H1 (cell line): ENCODE measurements at regions not wholly inside any gene's neighbourhood (a gene's known extent, or its start where the extent isn't known, plus 50 kb on each side); places are given as distances from the start of the nearest gene placed in this dataset.

Source experiments
- CTCF ChIA-PET: fragments of 300-600 bp; sonication (Branson Sonifier 250); formaldehyde crosslinking; loops from one replicate; lab custom pipeline; 2021; ENCODE audit not compliant: partially characterized antibody; lab: Charles Lee
- POLR2A ChIA-PET: fragments of 300-600 bp; sonication (Branson Sonifier 250); formaldehyde crosslinking; loops from one replicate; lab custom pipeline; 2021; ENCODE audit warnings: inconsistent platforms; ENCODE audit not compliant: partially characterized antibody; lab: Charles Lee
- DNase-seq, 2 experiments: peaks; one replicate each; pipeline versions ENCODE4 v3.0.0 to v3.0.0-alpha.2; 2010 to 2022; ENCODE audit warnings: low spot score in 2 of 2, low read depth in 1 of 2, mixed read lengths in 1 of 2
- FAIRE-seq: peaks from 2 replicates; lab custom pipeline; 2011; peaks lifted over from hg19 to GRCh38; lab: Jason Lieb, UNC
- H2AFZ ChIP-seq: 2 replicates; pipeline ENCODE4 v1.8.1; 2012; ENCODE audit warnings: low read length, inconsistent platforms
- H2AK5ac ChIP-seq: 2 replicates; pipeline ENCODE4 v1.6.1; 2013; ENCODE audit warnings: low read depth, low read length
- H2BK120ac ChIP-seq: replicated peaks from 2 replicates; pipeline ENCODE3; 2013; ENCODE audit warnings: low read depth, low read length, inconsistent platforms
- H2BK12ac ChIP-seq: 2 replicates; pipeline ENCODE4 v1.6.1; 2013; ENCODE audit warnings: low read depth, low read length
- H2BK15ac ChIP-seq: 2 replicates; pipeline ENCODE4 v1.6.1; 2013; ENCODE audit warnings: low read length
- H2BK20ac ChIP-seq: 2 replicates; pipeline ENCODE4 v1.6.1; 2013; ENCODE audit warnings: low read length
- H2BK5ac ChIP-seq: 2 replicates; pipeline ENCODE4 v1.6.1; 2013; ENCODE audit warnings: low read depth, low read length
- H3K14ac ChIP-seq: 2 replicates; pipeline ENCODE4 v1.6.1; 2013; ENCODE audit warnings: inconsistent platforms; ENCODE audit not compliant: insufficient read length
- H3K18ac ChIP-seq: 2 replicates; pipeline ENCODE4 v1.6.1; 2013; ENCODE audit warnings: low read length; ENCODE audit errors: extremely low read depth
- H3K23ac ChIP-seq: 2 replicates; pipeline ENCODE4 v1.6.1; 2013; ENCODE audit warnings: inconsistent platforms; ENCODE audit not compliant: insufficient read length
- H3K23me2 ChIP-seq: 2 replicates; pipeline ENCODE4 v1.6.1; 2013; ENCODE audit warnings: low read depth, low read length
- H3K27ac ChIP-seq: 2 replicates; pipeline ENCODE4 v1.6.1; 2011; ENCODE audit warnings: low read depth, low read length, inconsistent platforms
- H3K27me3 ChIP-seq, 4 experiments: replicated peaks in 1 of 4; 1 replicate in 1 of 4; 2 replicates in 3 of 4; pipeline versions ENCODE4 v1.6.1 to v1.8.1; 2011 to 2013; ENCODE audit warnings: low read length in 3 of 4, mild to moderate bottlenecking in 3 of 4, inconsistent platforms in 2 of 4, mixed read lengths in 2 of 4, moderate library complexity in 1 of 4; ENCODE audit not compliant: control insufficient read depth in 3 of 4, insufficient read depth in 3 of 4; ENCODE audit errors: extremely low read depth in 1 of 4
- H3K36me3 ChIP-seq, 4 experiments: 2 replicates each; pipeline versions ENCODE4 v1.6.1 to v1.8.1; 2011 to 2013; ENCODE audit warnings: mild to moderate bottlenecking in 4 of 4, low read length in 3 of 4, moderate library complexity in 2 of 4, control low read depth in 1 of 4, inconsistent platforms in 1 of 4; ENCODE audit not compliant: insufficient read depth in 4 of 4, control insufficient read depth in 2 of 4
- H3K4ac ChIP-seq: replicated peaks from 2 replicates; pipeline ENCODE3; 2013; ENCODE audit warnings: low read length, low read depth, mixed read lengths, inconsistent platforms; ENCODE audit not compliant: insufficient read length
- H3K4me1 ChIP-seq, 4 experiments: replicated peaks in 1 of 4; 1 replicate in 1 of 4; 2 replicates in 3 of 4; pipeline versions ENCODE4 v1.6.1 to v1.8.1; 2011 to 2013; ENCODE audit warnings: low read length in 3 of 4, inconsistent platforms in 2 of 4, mixed read lengths in 1 of 4; ENCODE audit not compliant: insufficient read depth in 4 of 4, control insufficient read depth in 3 of 4
- H3K4me2 ChIP-seq, 2 experiments: 2 replicates each; pipeline versions ENCODE4 v1.6.1 to v1.8.1; 2011 to 2013; ENCODE audit warnings: low read depth in 2 of 2, low read length in 2 of 2, control low read depth in 1 of 2, inconsistent platforms in 1 of 2, mild to moderate bottlenecking in 1 of 2; ENCODE audit not compliant: insufficient read depth in 1 of 2
- H3K4me3 ChIP-seq, 4 experiments: fragments of 200-600, 300-600 bp in 1 of 4; sonication (generic), shearing (Covaris generic), sonication (Bioruptor Twin) in 1 of 4; 2 replicates each; pipeline versions ENCODE4 v1.5.1 to v1.8.1; 2011 to 2016; ENCODE audit warnings: low read length in 4 of 4, low read depth in 3 of 4, control low read depth in 2 of 4, inconsistent platforms in 2 of 4, mild to moderate bottlenecking in 2 of 4, mixed read lengths in 1 of 4, moderate library complexity in 1 of 4; ENCODE audit not compliant: insufficient read depth in 2 of 4; ENCODE audit errors: extremely low read depth in 1 of 4
- H3K56ac ChIP-seq: replicated peaks from 2 replicates; pipeline ENCODE3; 2013; ENCODE audit warnings: low read depth, mild to moderate bottlenecking, mixed read lengths, low read length, inconsistent platforms; ENCODE audit not compliant: insufficient read length
- H3K79me1 ChIP-seq: 2 replicates; pipeline ENCODE4 v1.6.1; 2013; ENCODE audit warnings: low read depth, low read length, control low read depth
- H3K79me2 ChIP-seq, 2 experiments: 2 replicates each; pipeline versions ENCODE4 v1.6.1 to v1.8.1; 2012 to 2013; ENCODE audit warnings: low read length in 2 of 2, mild to moderate bottlenecking in 2 of 2, inconsistent platforms in 1 of 2; ENCODE audit not compliant: insufficient read depth in 2 of 2, control insufficient read depth in 1 of 2
- H3K9ac ChIP-seq, 4 experiments: replicated peaks in 1 of 4; 1 replicate in 1 of 4; 2 replicates in 3 of 4; pipeline versions ENCODE4 v1.6.1 to v1.8.1; 2011 to 2013; ENCODE audit warnings: low read depth in 3 of 4, low read length in 3 of 4, control low read depth in 2 of 4, mild to moderate bottlenecking in 2 of 4, moderate library complexity in 2 of 4, inconsistent platforms in 1 of 4; ENCODE audit errors: extremely low read depth in 1 of 4
- H3K9me3 ChIP-seq, 2 experiments: 2 replicates each; pipeline versions ENCODE4 v1.6.1 to v1.8.1; 2012 to 2013; ENCODE audit warnings: mild to moderate bottlenecking in 2 of 2, moderate library complexity in 2 of 2, control low read depth in 1 of 2, inconsistent platforms in 1 of 2, low read depth in 1 of 2, low read length in 1 of 2, mixed read lengths in 1 of 2; ENCODE audit not compliant: insufficient read depth in 2 of 2
- H4K20me1 ChIP-seq, 2 experiments: replicated peaks in 1 of 2; 2 replicates each; pipeline versions ENCODE3 to v1.8.1; 2011 to 2013; ENCODE audit warnings: inconsistent platforms in 2 of 2, low read length in 2 of 2, mild to moderate bottlenecking in 1 of 2; ENCODE audit not compliant: insufficient read depth in 2 of 2, control insufficient read depth in 1 of 2
- H4K5ac ChIP-seq: 2 replicates; pipeline ENCODE4 v1.6.1; 2013; ENCODE audit warnings: low read length, low read depth, mixed read lengths, inconsistent platforms; ENCODE audit not compliant: insufficient read length
- H4K8ac ChIP-seq: 2 replicates; pipeline ENCODE4 v1.8.0; 2013; ENCODE audit warnings: mild to moderate bottlenecking, moderate library complexity, low read length, inconsistent platforms; ENCODE audit not compliant: insufficient read depth; ENCODE audit errors: extremely low read depth
- H4K91ac ChIP-seq: replicated peaks from 2 replicates; pipeline ENCODE3; 2013; ENCODE audit warnings: low read length, mixed read lengths, inconsistent platforms; ENCODE audit not compliant: insufficient read length
- CEBPB ChIP-seq: IDR thresholded peaks from 2 replicates; pipeline ENCODE4 v1.6.1; 2012; ENCODE audit warnings: low read depth, low read length
- CREB1 ChIP-seq: IDR thresholded peaks from 2 replicates; pipeline ENCODE4 v1.6.1; 2012; ENCODE audit warnings: inconsistent platforms
- E2F6 ChIP-seq: IDR thresholded peaks from 2 replicates; pipeline ENCODE4 v1.6.1; 2012; ENCODE audit warnings: inconsistent platforms
- GABPA ChIP-seq: IDR thresholded peaks from 2 replicates; pipeline ENCODE4 v1.6.1; 2011; ENCODE audit warnings: mild to moderate bottlenecking, low read length, moderate library complexity, borderline replicate concordance; ENCODE audit not compliant: insufficient read depth
- GTF2F1 ChIP-seq: IDR thresholded peaks from 2 replicates; pipeline ENCODE4 v1.6.1; 2012; ENCODE audit warnings: low read depth, low read length, improper control_type of control experiment, borderline replicate concordance
- HDAC2 ChIP-seq, 2 experiments: fragments of 300-600 bp in 1 of 2; sonication (generic) in 1 of 2; IDR thresholded peaks; 2 replicates each; pipeline ENCODE4 v1.6.1; 2011 to 2012; ENCODE audit warnings: low read depth in 2 of 2, low read length in 2 of 2, mild to moderate bottlenecking in 2 of 2, moderate library complexity in 2 of 2, borderline replicate concordance in 1 of 2, inconsistent platforms in 1 of 2
- NANOG ChIP-seq: IDR thresholded peaks from 2 replicates; pipeline ENCODE4 v1.6.1; 2011; ENCODE audit warnings: low read length, low read depth, mild to moderate bottlenecking, inconsistent platforms; ENCODE audit not compliant: insufficient read depth, poor library complexity, severe bottlenecking
- RAD21 ChIP-seq, 2 experiments: IDR thresholded peaks in 1 of 2; conservative IDR thresholded peaks in 1 of 2; 2 replicates each; pipeline ENCODE4 v1.6.1; 2011; ENCODE audit warnings: low read depth in 2 of 2, low read length in 2 of 2, improper control_type of control experiment in 1 of 2, inconsistent platforms in 1 of 2, mild to moderate bottlenecking in 1 of 2, moderate library complexity in 1 of 2
- RFX5 ChIP-seq: IDR thresholded peaks from 2 replicates; pipeline ENCODE4 v1.6.1; 2011; ENCODE audit warnings: low read depth, low read length, improper control_type of control experiment, borderline replicate concordance
- SIRT6 ChIP-seq: IDR thresholded peaks from one replicate; pipeline ENCODE4 v1.7.1; 2012; ENCODE audit warnings: low read length, inconsistent platforms
- TAF7 ChIP-seq: optimal IDR thresholded peaks from 2 replicates; pipeline ENCODE3; 2011; ENCODE audit warnings: low read depth, mild to moderate bottlenecking, inconsistent platforms, low read length, moderate library complexity, borderline replicate concordance
- YY1 ChIP-seq: IDR thresholded peaks from 2 replicates; pipeline ENCODE4 v1.6.1; 2011; ENCODE audit warnings: low read depth, mild to moderate bottlenecking, low read length
- WGBS, 2 experiments: shearing (Covaris generic) in 1 of 2; methylation state at CpG; one replicate each; pipeline versions ENCODE4 v1.1.6 to v1.1.7; 2013 to 2015; ENCODE audit warnings: low lambda C conversion rate in 2 of 2, mixed read lengths in 2 of 2, inconsistent platforms in 1 of 2, low coverage in 1 of 2, missing lambda C conversion rate in 1 of 2; ENCODE audit not compliant: insufficient replicate concordance in 2 of 2, insufficient coverage in 1 of 2, insufficient read length in 1 of 2; ENCODE audit errors: extremely low coverage in 1 of 2, missing lambda C conversion rate in 1 of 2; 5-methylcytosine and 5-hydroxymethylcytosine counted together

- Histone ChIP-seq H2BK15ac (no peak overlapping the region), H2BK12ac (no peak overlapping the region), H3K9me3 (peaks cover 0 to 5% of the 10 kb centered on the region in 2 experiments; a peak in 2 of 4 replicates), H2AK5ac (no peak overlapping the region), H3K4me3 (no peak overlapping the region), H3K18ac (no peak overlapping the region), H3K4ac (no peak overlapping the region), H3K23me2 (no peaks in the 10 kb centered on the region), H4K5ac (no peak overlapping the region), H3K36me3 (no peaks in the 10 kb centered on the region), H3K4me2 (no peak overlapping the region), H2BK20ac (no peak overlapping the region), H3K9ac (no peak overlapping the region), H3K79me2 (no peaks in the 10 kb centered on the region), H2BK120ac (no peak overlapping the region), H3K56ac (no peak overlapping the region), H3K27me3 (no peaks in the 10 kb centered on the region), H4K8ac (no peak overlapping the region), H3K79me1 (no peaks in the 10 kb centered on the region), H3K23ac (no peak overlapping the region), H4K91ac (no peak overlapping the region), H3K4me1 (no peaks in the 10 kb centered on the region), H2AFZ (no peak overlapping the region), H4K20me1 (no peaks in the 10 kb centered on the region), H3K27ac (no peak overlapping the region), H2BK5ac (no peak overlapping the region), H3K14ac (no peak overlapping the region)
- ChIA-PET CTCF (no interaction called here), POLR2A (no interaction called here)
- DNase-seq (no peak), FAIRE-seq (no peak)
- TF ChIP-seq CEBPB (no peak), HDAC2 (IDR thresholded peaks at IDR 0.05; ENCODE audit: borderline replicate concordance in 1 of 2, low read depth in 2 of 2, low read length in 2 of 2) (no peak), E2F6 (no peak), YY1 (no peak), TAF7 (no peak), GABPA (no peak), GTF2F1 (no peak), SIRT6 (no peak), CREB1 (no peak), NANOG (no peak), RFX5 (no peak), RAD21 (IDR thresholded peaks at IDR 0.05 in 1 of 2, conservative IDR thresholded peaks at IDR 0.05 in 1 of 2; ENCODE audit: low read depth in 2 of 2, low read length in 2 of 2) (no peak)
- 90% methylated on average over 2 of the region's 2 CpGs; no CpG with 5 or more reads in 1 of the 2 experiments for WGBS, 2 experiments
Observed at GRCh38 chr10:42911359-42911758, 128.8 kb downstream of the BMS1 start.
